ENCODE measurements at regions not wholly inside any gene's neighbourhood (a gene's known extent, or its start where the extent isn't known, plus 50 kb on each side); places are given as distances from the start of the nearest gene placed in this dataset.
"Not testable (repeated sequence)": the region's sequence is repeated elsewhere in the genome, so short reads cannot be mapped to it uniquely, and the experiment has no call there.

DNA sequence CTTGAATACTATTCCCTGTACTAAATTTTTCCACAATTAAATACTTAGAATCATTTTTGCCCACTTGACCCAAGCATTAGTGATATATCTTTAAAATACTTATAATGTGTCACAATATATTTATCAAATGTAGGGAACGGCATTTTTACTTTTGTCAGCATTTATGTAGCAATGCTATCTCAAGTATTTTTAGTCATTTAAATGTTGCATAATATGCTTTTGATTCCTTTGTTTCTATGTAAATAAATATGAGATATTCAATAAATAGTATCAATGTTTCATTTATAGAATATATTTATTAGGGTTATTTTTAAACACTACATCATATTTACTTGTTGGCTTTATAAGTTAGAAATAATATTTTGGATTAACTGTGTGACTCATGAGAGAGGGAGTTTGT, 199.7 kb upstream of the WSB1 start:
- DNase-seq (ENCODE audit: low read depth) = not testable (repeated sequence)

DNA sequence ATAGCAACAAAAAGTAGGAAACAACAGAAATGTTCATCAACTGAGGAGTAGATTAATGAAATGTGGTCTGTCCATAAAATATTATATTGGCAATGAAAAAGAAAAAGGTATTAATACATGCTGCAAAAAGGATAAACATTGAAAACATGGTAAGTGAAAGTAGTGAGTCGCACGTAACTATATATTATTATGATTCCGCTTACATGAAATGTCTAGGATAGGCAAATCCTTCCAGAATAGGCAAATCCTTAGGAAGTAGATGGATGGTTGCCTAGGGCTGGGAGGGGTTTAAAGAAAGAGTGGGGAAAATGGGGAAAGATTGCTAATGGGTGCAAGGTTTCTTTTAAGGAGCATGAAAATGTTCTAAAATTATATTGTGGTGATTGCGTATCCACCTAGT, 198.1 kb upstream of the WSB1 start:
- not testable (repeated sequence) for DNase-seq (ENCODE audit: low read depth)

DNA sequence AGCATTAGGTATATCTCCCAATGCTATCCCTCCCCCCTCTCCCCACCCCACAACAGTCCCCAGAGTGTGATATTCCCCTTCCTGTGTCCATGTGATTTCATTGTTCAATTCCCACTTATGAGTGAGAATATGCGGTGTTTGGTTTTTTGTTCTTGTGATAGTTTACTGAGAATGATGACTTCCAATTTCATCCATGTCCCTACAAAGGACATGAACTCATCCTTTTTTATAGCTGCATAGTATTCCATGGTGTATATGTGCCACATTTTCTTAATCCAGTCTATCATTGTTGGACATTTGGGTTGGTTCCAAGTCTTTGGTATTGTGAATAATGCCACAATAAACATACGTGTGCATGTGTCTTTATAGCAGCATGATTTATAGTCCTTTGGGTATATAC, 194.6 kb upstream of the WSB1 start:
- DNase-seq (ENCODE audit: low read depth) = not testable (repeated sequence)

DNA sequence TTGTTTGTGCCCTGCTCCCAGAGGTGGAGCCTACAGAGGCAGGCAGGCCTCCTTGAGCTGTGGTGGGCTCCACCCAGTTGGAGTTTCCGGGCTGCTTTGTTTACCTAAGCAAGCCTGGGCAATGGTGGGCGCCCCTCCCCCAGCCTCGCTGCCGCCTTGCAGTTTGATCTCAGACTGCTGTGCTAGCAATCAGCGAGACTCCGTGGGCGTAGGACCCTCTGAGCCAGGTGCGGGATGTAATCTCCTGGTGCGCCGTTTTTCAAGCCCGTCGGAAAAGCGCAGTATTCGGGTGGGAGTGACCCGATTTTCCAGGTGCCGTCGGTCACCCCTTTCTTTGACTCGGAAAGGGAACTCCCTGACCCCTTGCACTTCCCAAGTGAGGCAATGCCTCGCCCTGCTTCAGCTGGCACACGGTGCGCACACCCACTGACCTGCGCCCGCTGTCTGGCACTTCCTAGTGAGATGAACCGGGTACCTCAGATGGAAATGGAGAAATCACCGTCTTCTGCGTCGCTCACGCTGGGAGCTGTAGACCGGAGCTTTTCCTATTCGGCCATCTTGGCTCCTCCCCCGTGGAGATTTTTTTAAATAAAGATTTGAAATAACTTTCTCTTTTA, 189.2 kb upstream of the WSB1 start:
- DNase-seq (ENCODE audit: low read depth) = not testable (repeated sequence)

DNA sequence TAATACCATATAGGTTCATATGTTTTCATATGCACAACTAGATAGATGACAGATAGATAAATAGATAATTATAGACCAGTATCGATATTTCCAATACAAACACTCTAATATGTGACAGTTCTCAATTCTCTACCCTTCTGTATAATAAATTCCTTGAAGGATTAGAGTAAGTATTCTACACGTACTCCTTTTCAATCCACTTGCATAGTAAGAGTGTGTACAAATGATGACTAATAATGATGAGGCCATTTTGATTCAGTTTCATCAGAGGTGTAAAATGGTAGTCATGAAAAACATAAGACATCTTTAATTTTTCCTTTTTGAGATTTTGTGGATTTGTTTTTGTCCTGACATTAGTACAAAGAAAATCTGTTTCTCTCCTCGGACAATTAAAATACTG, 188.3 kb upstream of the WSB1 start:
- no peak for DNase-seq (ENCODE audit: low read depth)

DNA sequence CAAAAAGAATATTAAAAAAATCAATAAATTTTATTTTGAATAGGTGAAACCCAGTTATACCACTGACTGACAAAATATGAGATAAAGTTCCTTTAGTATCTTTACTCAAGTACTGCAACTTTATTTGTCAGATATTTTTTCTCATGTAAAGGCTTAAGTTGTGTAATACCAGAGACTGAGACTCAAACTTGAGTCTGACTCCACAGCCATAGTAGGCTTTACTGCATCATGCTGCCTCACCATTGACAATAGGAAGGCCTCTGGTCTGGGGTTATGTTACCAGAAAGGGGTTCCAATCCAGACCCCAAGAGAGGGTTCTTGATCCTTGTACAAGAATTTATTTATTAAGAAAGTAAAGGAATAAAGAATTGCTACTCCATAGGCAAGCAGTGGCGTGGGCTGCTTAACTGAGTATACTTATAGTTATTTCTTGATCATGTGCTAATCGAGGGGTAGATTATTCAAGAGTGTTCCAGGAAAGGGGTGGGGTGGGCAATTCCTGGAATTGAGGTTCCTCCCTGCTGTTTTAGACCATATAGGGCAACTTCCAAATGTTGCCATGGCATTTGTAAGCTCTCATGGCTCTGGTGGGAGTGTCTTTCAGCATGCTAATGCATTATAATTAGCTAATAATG, 187.4 kb upstream of the WSB1 start:
- DNase-seq (ENCODE audit: low read depth) = no peak

DNA sequence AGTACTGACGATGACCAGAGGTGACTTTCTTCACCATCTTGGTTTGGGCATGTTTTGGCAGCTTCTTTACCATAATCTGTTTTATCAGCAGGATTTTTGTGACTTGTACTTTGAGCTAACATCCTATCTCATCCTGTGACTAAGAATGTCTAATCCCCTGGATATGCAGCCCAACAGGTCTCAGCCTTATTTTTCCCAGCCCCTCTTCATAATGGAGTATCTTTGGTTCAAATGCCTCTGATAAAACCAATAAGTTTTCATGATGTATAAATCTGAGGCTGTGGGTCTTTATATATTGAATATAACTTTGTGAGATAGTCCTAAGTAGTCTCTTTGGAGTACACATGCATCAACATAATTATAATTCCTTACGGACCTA, 186.9 kb upstream of the WSB1 start:
- DNase-seq (ENCODE audit: low read depth) = no peak

DNA sequence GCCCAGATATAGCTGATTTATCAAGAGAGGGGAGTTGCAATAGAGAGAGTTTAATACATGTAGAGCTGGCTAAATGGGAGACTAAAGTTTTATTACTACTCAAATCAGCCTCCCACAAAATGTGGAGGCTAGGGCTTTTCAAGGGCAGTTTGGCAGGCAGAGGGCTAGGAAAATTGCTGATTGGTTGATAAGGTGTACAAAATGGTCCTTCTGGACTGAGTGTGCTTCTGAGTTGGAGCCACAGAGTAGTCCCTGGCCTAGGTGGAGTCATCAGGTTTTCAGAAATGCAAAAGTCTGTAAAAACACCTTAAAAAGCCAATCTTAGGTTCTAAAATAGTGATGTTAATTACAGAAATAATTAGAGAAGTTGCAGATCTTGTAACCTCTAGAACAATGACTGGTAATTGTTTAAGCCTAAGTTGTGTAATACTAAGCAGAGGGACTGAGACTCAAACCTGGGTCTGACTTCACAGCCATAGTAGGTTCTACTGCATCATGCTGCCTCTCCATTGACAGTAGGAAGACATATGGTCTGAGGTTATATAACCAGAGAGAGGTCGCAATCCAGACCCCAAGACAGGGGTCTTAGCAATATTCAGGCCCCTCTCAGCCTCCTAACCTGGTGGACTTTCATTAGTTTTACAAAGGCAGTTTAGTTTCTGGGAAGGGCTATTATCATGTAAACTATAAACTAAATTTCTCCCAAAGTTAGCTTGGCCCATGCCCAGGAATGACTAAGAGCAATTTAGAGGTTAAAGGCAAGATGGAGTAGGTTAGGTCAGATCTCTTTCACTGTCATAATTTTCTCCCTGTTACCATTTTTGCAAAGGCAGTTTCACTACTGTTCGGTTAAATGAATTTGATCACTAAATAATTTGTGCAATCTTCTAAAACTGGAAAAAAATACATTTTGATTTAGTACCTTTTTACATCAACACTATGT, 186.3 kb upstream of the WSB1 start:
- not testable (repeated sequence) for DNase-seq (ENCODE audit: low read depth)

DNA sequence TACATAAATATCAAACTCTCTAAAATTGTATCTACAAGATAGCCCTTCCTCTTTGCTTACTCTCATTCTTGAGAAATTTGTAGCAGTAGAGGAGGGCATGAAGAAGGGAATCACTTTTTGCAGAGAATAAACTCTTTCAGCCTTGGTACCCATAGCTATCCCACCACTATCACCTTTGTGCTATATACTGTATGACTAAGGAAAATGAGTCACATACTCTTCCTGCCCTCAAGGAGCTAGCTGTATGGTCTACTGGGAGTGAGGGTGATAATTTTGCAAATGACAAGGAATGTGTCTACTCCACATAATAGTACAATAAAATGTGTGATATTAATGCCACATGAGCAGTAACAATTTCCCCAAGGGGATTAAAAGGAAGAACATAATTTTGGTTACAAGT, 184.6 kb upstream of the WSB1 start:
- DNase-seq (ENCODE audit: low read depth) = no peak

DNA sequence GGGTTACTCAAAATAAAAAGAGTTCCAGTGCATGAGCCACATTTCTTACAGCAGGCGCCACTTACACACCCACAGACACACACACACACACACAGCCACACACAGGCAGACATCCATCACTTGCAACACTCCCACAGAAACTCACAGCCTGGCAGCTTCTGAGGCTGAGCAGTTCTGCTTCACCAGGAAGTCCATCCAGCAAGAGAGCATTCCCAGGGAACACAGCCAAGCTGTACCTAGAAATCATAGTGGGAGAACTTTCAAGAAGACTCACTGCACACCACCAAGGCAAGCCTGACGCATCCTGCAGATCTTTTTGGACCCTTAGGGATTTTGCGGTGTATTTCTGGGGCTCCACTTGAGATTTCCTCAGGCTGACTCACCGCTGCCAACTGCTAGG, 140.9 kb upstream of the WSB1 start:
- peak; percentile 69 for DNase-seq (ENCODE audit: low read depth)

DNA sequence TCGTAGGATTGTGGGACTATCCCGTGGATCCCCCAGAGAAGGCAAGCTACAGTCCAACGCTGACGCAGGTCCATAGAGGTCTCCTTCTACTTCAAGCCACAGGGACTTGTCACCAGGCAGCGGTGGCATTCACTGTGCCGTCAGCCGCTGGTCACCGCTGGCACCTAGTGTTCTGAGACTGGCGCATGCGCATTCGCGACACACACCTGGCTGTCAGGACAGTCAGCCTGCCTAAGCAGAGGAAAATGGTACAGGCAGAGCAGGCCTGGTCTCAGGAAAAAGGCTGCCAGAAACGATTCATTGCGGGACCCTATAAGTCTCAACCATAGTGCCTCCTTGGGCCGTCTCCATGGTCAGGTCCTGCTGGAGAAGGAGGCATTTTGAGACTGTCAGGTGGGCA, 138.0 kb upstream of the WSB1 start:
- DNase-seq (ENCODE audit: low read depth) = no peak

DNA sequence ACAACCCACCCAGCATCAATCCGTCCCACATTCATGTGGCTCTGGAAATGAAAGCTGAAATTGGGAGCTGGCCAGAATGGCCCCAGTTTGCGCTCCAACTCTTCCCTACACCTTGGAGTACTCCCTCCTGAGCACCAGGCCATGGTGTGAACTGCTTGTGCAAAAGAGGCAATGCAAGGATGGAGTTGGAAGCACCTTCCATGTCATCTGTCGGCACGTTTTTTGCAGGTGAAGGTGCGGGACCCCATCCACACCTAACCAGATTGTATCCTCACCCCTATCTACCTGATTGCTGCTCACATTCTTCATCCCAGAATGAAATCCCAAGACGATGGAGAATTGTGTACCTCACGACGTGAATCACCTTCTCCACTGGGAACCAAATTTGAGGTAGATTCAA, 136.6 kb upstream of the WSB1 start:
- no peak for DNase-seq (ENCODE audit: low read depth)

DNA sequence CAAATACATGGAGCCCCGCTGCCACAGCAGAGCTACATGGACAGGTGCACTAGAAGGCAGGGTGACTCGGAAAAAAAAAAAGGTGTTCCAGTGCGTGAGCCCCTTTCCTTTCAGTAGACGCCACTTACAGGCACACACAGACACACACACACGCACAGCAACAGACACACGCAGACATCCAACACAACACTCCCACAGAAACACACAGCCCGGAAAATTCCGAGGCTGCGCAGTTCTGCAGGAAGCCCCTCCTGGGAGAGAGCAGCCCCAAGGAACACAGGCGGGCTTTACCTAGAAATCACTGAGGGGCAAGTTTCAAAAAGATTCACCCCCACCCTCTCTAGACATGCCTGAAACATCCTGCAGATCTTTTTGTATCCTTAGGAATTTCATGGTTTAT, 136.0 kb upstream of the WSB1 start:
- no peak for DNase-seq (ENCODE audit: low read depth)

DNA sequence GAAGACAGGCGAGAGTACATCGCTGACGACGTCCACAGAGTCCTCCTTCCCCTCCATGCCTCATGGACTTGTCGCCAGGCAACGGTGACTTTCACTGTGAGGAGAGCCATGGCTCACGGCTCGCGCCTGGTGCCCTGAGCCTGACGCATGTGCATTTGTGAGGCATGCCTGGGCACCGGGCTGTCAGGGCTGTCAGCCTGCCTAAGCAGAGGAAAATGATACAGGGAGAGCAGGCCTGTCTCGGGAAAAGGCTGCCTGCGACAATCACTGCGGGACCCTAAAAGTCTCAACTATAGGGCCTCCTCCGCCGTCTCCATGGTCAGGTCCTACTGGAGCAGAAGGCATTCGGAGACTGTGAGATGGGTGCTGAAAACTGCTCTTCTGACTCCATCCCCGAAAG, 135.5 kb upstream of the WSB1 start:
- peak; percentile 5 for DNase-seq (ENCODE audit: low read depth)

DNA sequence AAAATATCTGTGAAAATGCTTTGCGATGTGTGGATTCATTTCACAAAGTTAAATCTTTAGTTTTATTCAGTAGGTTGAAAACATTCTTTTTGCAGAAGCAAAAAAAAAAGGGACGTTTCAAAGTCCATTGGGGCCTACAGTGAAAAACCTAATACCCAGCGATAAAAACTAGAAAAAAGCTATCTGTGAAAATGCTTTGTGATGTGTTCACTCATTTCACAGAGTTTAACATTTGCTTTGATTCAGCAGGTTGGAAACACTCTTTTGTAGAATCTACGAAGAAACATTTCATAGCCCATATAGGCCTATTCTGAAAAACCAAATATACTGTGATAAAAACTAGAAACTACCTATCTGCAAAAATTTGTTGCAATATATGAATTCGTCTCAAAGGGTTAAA, 113.6 kb upstream of the WSB1 start:
- DNase-seq (ENCODE audit: low read depth) = no peak

DNA sequence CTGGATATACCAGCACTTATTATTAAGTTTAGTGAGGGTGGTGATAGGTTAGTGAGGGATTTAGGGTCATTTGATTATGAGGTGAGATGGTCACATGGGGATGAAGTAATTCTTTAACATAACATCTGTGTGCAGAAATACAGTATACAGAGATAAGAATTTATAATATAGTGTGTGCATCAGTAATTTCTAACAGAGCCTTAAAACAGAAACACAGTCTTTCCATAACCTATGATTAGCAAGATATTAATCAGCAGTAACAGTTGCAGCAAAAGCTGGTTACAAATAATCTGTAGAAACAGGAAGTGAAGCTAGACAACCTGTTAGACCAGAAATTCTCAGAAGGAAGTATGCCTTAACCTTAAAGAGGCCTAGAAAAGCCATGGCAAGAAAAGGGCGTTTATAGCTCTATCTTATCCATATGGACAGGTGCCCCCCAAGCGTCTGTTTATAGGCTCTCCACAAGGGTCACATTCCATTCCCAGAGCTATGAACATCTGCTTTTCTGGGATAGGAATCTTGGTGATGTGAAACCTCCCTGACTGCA, 112.5 kb upstream of the WSB1 start:
- not testable (repeated sequence) for DNase-seq (ENCODE audit: low read depth)

DNA sequence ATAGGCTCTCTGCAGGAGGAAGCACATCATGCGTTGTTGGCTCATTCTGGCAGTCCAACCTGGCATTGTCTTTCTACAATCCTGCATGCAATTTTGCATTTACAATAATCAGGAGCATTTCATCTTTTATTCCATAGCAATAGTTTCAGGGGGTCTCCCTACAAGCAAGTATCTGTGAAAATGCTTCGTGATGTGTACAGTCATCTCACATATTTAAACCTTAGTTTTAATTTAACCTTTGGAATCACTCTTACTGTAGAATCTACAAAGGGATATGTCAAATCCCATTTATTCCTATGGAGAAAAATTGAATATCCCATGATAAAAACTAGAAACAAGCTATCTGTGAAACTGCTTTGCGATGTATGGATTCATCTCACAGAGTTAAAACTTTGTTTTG, 112.0 kb upstream of the WSB1 start:
- DNase-seq (ENCODE audit: low read depth) = no peak

DNA sequence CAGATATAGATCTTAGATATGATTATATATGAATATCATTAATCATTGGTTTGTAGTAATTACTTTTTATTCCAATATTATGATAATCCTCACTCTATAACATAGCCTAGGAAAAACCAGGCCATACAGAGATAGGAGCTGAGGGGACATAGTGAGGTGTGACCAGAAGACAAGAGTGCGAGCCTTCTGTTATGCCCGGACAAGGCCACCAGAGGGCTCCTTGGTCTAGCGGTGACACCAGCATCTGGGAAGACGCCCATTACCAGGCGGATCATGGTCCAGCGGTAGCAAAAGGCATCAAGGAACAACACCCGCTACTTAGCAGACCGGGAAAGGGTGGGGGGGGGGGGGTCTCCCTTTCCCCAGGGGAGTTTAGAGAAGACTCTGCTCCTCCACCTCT, 96.4 kb upstream of the WSB1 start:
- DNase-seq (ENCODE audit: low read depth) = peak; percentile 18

DNA sequence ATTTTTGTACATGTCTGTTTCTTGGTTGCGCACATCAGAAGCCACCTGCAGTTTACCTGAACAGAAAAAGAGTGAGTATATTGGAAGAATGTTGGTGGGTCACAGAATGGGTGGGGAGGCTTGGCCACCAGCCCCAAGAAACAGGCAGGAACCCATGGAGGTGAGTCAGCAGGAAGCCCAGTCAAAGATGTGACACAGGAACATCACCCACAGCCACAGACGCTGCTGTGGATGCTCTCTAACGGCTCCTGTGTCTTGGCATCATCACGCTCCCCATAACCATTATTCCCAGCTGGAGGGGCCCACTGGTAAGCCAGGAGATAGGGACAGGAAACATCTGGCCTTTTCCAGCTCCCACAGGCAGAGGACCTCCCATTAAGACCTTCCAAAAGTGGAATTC, 94.0 kb upstream of the WSB1 start:
- DNase-seq (ENCODE audit: low read depth) = peak; percentile 3

DNA sequence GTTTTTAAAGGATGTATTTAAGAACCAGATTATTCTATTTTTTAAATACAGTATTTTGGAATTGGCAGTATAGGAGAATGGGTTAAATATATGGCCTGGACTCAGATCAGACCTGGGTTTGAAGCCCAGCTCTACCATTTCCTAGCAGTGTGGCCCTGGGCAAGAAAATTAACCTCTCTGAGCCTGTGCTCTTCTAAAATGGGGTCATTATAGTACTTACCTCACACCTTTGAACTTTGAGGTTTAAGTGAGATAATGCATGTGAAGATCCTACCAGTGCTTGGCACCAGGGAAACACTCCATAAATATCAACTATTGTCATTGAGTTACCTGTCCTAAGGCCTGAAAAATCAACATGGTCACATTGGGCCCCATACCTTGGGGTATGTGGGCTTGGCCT, 93.4 kb upstream of the WSB1 start:
- no peak for DNase-seq (ENCODE audit: low read depth)

DNA sequence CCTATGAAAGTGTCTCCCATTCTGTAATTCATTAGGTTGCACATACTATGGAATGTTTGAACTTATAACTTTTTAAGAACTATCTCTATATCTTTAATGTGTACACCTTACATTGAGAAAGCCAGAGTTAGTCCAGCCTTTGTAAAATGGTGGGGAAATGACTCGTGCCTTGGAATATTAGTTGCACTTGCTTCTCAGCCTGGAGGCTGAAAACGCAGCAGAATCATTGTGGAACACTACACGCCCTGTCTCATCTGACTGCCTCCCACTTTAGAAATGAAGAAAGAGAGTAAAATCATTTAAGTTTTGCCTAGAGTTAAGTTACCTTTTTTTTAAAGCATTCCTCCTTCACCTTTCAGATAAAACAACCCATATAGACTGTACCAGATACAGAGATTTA, 90.7 kb upstream of the WSB1 start:
- no peak for DNase-seq (ENCODE audit: low read depth)

DNA sequence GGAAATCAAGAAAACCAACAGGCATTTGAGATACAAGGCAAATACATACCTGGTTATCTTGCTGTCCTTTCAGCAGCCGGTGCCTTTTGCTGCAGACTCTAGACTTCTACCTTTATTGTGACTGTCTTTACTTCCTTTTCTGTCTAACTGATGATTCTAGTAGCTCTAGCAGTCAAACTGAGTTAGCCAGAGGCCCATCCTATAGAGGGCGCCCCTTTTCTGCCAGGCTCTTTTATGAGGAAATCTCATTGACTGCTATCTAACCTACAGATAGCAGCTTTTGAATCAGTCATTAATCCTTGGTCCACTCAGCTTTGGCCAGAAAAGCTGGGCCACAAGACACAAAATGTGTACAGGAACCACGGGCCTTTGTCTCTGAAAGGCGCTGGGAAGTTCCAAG, 87.5 kb upstream of the WSB1 start:
- peak; percentile 13 for DNase-seq (ENCODE audit: low read depth)

DNA sequence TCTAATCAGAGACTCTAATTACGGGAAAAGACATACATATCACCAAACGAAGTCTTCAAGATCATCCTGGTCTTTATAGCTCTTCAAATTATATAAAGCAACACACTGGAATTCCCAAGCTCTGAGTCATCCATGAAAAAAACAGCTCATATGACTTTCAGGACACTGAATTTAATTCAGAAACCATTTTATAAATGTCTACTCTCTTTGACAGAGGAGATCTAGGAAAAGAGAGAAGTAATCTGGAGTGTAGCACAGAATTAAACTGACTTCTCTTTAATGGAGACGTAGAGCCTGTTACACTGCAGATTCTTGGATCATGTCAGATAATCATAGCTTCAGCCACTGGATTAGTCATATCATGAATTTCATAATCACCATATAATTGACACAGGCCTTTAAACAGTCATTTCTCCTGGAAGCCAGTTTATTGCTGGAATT, 86.8 kb upstream of the WSB1 start:
- peak; percentile 73 for DNase-seq (ENCODE audit: low read depth)

All from M059J (cell line).